ENCODE measurements at regions not wholly inside any gene's neighbourhood (a gene's known extent, or its start where the extent isn't known, plus 50 kb on each side); places are given as distances from the start of the nearest gene placed in this dataset.

DNA sequence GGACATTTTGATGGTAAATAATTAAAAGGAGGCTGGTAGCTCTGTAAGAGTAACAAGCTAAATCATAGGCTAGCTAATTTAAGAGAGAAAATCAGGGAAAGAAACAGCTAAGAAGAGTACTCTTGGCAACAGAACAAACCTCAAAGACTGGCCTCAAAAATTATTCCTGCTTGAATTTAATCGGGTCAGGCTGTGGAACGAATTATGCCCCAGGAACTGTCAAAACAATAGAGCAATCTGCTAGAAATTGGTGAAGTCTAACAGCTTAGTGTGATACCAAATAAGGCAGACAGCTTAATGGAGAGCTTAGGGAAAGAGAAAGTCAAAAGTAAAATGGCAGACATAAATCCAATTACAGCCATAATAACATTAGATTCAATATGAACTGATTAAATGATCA lies 215.7 kb downstream of the MREG start:
- TF ChIP-seq SOX6 (IDR thresholded peaks at IDR 0.05), result no peak
- no peak for TF ChIP-seq SOX6 (CRISPR knock-in tag; IDR thresholded peaks at IDR 0.05)
- TF ChIP-seq, protein P1, sequence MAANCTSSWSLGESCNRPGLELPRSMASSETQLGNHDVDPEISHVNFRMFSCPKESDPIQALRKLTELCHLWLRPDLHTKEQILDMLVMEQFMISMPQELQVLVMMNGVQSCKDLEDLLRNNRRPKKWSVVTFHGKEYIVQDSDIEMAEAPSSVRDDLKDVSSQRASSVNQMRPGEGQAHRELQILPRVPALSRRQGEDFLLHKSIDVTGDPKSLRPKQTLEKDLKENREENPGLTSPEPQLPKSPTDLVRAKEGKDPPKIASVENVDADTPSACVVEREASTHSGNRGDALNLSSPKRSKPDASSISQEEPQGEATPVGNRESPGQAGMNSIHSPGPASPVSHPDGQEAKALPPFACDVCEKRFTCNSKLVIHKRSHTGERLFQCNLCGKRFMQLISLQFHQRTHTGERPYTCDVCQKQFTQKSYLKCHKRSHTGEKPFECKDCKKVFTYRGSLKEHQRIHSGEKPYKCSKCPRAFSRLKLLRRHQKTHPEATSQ (CRISPR knock-in tag; IDR thresholded peaks at IDR 0.05; ENCODE audit: borderline replicate concordance), result no peak
- TF ChIP-seq, protein P2, sequence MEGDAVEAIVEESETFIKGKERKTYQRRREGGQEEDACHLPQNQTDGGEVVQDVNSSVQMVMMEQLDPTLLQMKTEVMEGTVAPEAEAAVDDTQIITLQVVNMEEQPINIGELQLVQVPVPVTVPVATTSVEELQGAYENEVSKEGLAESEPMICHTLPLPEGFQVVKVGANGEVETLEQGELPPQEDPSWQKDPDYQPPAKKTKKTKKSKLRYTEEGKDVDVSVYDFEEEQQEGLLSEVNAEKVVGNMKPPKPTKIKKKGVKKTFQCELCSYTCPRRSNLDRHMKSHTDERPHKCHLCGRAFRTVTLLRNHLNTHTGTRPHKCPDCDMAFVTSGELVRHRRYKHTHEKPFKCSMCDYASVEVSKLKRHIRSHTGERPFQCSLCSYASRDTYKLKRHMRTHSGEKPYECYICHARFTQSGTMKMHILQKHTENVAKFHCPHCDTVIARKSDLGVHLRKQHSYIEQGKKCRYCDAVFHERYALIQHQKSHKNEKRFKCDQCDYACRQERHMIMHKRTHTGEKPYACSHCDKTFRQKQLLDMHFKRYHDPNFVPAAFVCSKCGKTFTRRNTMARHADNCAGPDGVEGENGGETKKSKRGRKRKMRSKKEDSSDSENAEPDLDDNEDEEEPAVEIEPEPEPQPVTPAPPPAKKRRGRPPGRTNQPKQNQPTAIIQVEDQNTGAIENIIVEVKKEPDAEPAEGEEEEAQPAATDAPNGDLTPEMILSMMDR (CRISPR knock-in tag; IDR thresholded peaks at IDR 0.05), result no peak
- TF ChIP-seq, protein P3, sequence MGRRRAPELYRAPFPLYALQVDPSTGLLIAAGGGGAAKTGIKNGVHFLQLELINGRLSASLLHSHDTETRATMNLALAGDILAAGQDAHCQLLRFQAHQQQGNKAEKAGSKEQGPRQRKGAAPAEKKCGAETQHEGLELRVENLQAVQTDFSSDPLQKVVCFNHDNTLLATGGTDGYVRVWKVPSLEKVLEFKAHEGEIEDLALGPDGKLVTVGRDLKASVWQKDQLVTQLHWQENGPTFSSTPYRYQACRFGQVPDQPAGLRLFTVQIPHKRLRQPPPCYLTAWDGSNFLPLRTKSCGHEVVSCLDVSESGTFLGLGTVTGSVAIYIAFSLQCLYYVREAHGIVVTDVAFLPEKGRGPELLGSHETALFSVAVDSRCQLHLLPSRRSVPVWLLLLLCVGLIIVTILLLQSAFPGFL (CRISPR knock-in tag; IDR thresholded peaks at IDR 0.05), result no peak
- no peak for TF ChIP-seq KAT8 (CRISPR knock-in tag; IDR thresholded peaks at IDR 0.05)
- TF ChIP-seq HNRNPLL (IDR thresholded peaks at IDR 0.05; ENCODE audit: low read depth, low read length, poor library complexity, severe bottlenecking), result no peak
- TF ChIP-seq MAFF (IDR thresholded peaks at IDR 0.05; ENCODE audit: low read depth, low read length), result no peak
- no peak for TF ChIP-seq NFATC3 (CRISPR knock-in tag; IDR thresholded peaks at IDR 0.05)
- no peak for TF ChIP-seq ZNF660 (CRISPR knock-in tag; IDR thresholded peaks at IDR 0.05; ENCODE audit: borderline replicate concordance, low read depth)
- no peak for TF ChIP-seq ZMYM3 (CRISPR knock-in tag; IDR thresholded peaks at IDR 0.05)
- TF ChIP-seq EED (CRISPR knock-in tag; IDR thresholded peaks at IDR 0.05), result no peak
- TF ChIP-seq ESRRA (CRISPR knock-in tag; IDR thresholded peaks at IDR 0.05; ENCODE audit: low read depth), result no peak
- TF ChIP-seq, protein P4, sequence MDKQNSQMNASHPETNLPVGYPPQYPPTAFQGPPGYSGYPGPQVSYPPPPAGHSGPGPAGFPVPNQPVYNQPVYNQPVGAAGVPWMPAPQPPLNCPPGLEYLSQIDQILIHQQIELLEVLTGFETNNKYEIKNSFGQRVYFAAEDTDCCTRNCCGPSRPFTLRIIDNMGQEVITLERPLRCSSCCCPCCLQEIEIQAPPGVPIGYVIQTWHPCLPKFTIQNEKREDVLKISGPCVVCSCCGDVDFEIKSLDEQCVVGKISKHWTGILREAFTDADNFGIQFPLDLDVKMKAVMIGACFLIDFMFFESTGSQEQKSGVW (CRISPR knock-in tag; IDR thresholded peaks at IDR 0.05; ENCODE audit: borderline replicate concordance), result no peak

Measured in HepG2 (cell line).